ENCODE measurements at regions not wholly inside any gene's neighbourhood (a gene's known extent, or its start where the extent isn't known, plus 50 kb on each side); places are given as distances from the start of the nearest gene placed in this dataset.

- TF ChIP-seq POLR2A (IDR thresholded peaks at IDR 0.05) (no peak), POLR2AphosphoS5 (IDR thresholded peaks at IDR 0.05) (no peak)
Observed at GRCh38 chr21:39007532-39007931, 175.7 kb downstream of the PSMG1 start.
